Pancreas (tissue), 10 donors: ENCODE measurements at regions not wholly inside any gene's neighbourhood (a gene's known extent, or its start where the extent isn't known, plus 50 kb on each side); places are given as distances from the start of the nearest gene placed in this dataset.

ENCODE experiments used
- ATAC-seq, 4 donors: fragments of 200-7000 bp; cut with Tn5 transposase; one replicate each; pipeline versions ENCODE4 v1.8.0 to v1.9.1; 2020; ENCODE audit warnings: mild to moderate bottlenecking in 4 of 4, moderate library complexity in 4 of 4
- DNase-seq, 6 donors: peaks; one replicate each; pipeline ENCODE4 v3.0.0-alpha.2; 2020
- FAIRE-seq: peaks from 2 replicates; lab custom pipeline; 2012; peaks lifted over from hg19 to GRCh38; lab: Jason Lieb, UNC
- H3K27ac ChIP-seq, 4 donors: fragments of 200-600 bp; sonication (generic); 1 replicate in 3 of 4; 2 replicates in 1 of 4; pipeline versions ENCODE4 v1.5.0 to v1.8.0; 2020
- H3K27me3 ChIP-seq, 4 donors: fragments of 200-600 bp; one replicate each; pipeline ENCODE4 v1.8.0; 2021
- H3K36me3 ChIP-seq, 3 donors: fragments of 200-600 bp; sonication (generic) in 1 of 3; one replicate each; pipeline versions ENCODE4 v1.5.0 to v1.8.0; 2020 to 2021
- H3K4me1 ChIP-seq, 3 donors: fragments of 200-600 bp; one replicate each; pipeline ENCODE4 v1.8.0; 2021
- H3K4me3 ChIP-seq, 4 donors: fragments of 200-600 bp; sonication (generic) in 2 of 4; one replicate each; pipeline versions ENCODE4 v1.5.0 to v1.8.0; 2020 to 2021
- H3K9me3 ChIP-seq, 4 donors: fragments of 200-600 bp; one replicate each; pipeline ENCODE4 v1.8.0; 2021
- WGBS, 2 donors: extraction: QIAGEN DNeasy Blood & Tissue Kit; methylation state at CpG; one replicate each; pipeline ENCODE4 v1.1.7; 2013; 5-methylcytosine and 5-hydroxymethylcytosine counted together
- intact Hi-C, 3 donors: fragments of 100-400 bp; cut with DNase I; formaldehyde crosslinking; loops; one replicate each; pipeline versions ENCODE4 v1.11.1 to v1.14.2; 2022
- TF ChIP-seq, protein P1 (sequence below), 4 donors: fragments of 200-600 bp; sonication (generic) in 3 of 4; IDR thresholded peaks; one replicate each; pipeline versions ENCODE4 v1.5.0 to v1.8.0; 2021; ENCODE audit warnings: antibody characterized with exemption in 4 of 4
- donor health status: healthy with polysubstance abuse.
- donor health status: DM: no; HTN: no; CAD: no; lungs with moderate emphysema.
- donor health status: DM: no; HTN: no; CAD: no.
- donor health status: control.
- donor health status: control.
- donor health status: Bipolar disorder and iron deficiency.
- donor health status: DM: yes; HTN: yes; CAD: no.
- donor health status: DM: no; HTN: no; CAD: no.
- donor health status: DM: no; HTN: no; CAD: no.
- donor health status: DM: yes; HTN: yes; CAD: no.

DNA sequence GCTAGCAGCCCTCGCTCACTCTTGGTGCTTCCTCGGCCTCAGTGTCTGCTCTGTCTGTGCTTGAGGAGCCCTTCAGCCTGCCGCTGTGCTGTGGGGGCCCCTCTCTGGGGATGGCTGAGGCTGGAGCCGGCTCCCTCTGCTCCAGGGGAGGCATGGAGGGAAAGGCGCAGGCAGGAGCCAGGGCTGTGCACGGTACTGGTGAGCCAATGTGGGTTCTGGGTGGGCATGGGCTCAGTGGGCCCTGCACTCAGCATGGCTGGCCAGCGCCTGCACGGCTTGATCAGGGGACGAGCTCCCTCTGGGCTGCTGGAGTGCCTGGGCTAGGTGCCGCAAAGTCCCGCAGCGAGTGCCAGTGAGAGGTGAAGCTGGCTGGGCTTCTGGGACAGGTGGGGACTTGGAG lies 260.0 kb downstream of the SI start:
- ATAC-seq (no peak), DNase-seq (peak in 1 of 6 donors; percentile 45)
- 94 to 97% methylated on average over 11 to 12 of the region's 12 CpGs for WGBS, 2 donors

DNA sequence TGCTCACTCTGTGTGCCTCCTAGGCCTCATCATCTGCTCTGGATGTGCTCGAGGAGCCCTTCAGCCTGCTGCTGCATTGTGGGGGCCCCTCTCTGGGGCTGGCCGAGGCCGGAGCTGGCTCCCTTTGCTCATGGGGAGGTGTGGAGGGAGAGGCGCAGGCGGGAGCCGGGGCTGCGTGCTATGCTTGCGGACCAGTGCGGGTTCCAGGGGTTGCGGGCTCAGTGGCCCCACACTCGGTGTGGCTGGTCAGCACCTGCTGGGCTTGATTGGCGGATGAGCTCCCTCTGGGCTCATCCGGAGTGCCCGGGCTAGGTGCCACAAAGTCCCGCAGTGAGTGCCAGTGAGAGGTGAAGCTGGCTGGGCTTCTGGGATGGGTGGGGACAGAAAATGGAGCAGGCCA lies 264.2 kb downstream of the SI start:
- FAIRE-seq: no peak
- DNase-seq: peak in 2 of 6 donors; percentile 53 to 65
- H3K4me3 ChIP-seq: no peak overlapping the region
- intact Hi-C loops: no loop called here
- WGBS, 2 donors: 95 to 96% methylated on average over 15 of the region's 15 CpGs
- no peaks in the 10 kb centered on the region for H3K36me3 ChIP-seq
- ATAC-seq: no peak
- no peak overlapping the region for H3K27ac ChIP-seq
- TF ChIP-seq, protein P1, sequence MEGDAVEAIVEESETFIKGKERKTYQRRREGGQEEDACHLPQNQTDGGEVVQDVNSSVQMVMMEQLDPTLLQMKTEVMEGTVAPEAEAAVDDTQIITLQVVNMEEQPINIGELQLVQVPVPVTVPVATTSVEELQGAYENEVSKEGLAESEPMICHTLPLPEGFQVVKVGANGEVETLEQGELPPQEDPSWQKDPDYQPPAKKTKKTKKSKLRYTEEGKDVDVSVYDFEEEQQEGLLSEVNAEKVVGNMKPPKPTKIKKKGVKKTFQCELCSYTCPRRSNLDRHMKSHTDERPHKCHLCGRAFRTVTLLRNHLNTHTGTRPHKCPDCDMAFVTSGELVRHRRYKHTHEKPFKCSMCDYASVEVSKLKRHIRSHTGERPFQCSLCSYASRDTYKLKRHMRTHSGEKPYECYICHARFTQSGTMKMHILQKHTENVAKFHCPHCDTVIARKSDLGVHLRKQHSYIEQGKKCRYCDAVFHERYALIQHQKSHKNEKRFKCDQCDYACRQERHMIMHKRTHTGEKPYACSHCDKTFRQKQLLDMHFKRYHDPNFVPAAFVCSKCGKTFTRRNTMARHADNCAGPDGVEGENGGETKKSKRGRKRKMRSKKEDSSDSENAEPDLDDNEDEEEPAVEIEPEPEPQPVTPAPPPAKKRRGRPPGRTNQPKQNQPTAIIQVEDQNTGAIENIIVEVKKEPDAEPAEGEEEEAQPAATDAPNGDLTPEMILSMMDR (IDR thresholded peaks at IDR 0.05): no peak
- H3K4me1 ChIP-seq: no peaks in the 10 kb centered on the region
- no peaks in the 10 kb centered on the region for H3K27me3 ChIP-seq
- H3K9me3 ChIP-seq: no peaks in the 10 kb centered on the region

More for the DNA sequence above, 260.0 kb downstream of the SI start:
- H3K36me3 ChIP-seq: no peaks in the 10 kb centered on the region
- H3K27me3 ChIP-seq: no peaks in the 10 kb centered on the region
- TF ChIP-seq, protein P1 (IDR thresholded peaks at IDR 0.05): no peak
- no peak overlapping the region for H3K4me3 ChIP-seq
- no peak for FAIRE-seq
- intact Hi-C loops: no loop called here
- no peaks in the 10 kb centered on the region for H3K4me1 ChIP-seq
- no peaks in the 10 kb centered on the region for H3K9me3 ChIP-seq
- H3K27ac ChIP-seq: no peak overlapping the region

DNA sequence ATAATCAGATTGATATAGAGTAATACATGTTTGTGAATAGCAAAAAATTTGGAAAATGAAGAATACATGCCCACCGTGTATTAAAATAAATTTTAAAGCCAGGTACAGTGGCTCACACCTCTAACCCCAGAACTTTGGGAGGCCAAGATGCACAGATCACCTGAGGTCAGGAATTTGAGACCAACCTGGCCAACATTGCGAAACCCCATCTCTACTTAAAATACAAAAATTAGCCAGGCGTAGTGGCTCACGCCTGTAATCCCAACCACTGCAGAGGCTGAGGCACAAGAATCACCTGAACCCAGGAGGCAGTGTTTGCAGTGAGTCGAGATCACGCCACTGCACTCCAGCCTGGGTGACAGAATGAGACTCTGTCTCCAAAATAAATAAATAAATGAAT lies 266.3 kb downstream of the SI start:
- no peak for FAIRE-seq
- Histone ChIP-seq H3K9me3 (no peaks in the 10 kb centered on the region), H3K4me3 (no peak overlapping the region), H3K27me3 (no peaks in the 10 kb centered on the region), H3K27ac (no peak overlapping the region), H3K4me1 (no peaks in the 10 kb centered on the region), H3K36me3 (no peaks in the 10 kb centered on the region)
- intact Hi-C loops: no loop called here
- TF ChIP-seq, protein P1 (IDR thresholded peaks at IDR 0.05): no peak
- 89 to 92% methylated on average over 6 of the region's 6 CpGs for WGBS, 2 donors
- no peak for DNase-seq
- no peak for ATAC-seq

DNA sequence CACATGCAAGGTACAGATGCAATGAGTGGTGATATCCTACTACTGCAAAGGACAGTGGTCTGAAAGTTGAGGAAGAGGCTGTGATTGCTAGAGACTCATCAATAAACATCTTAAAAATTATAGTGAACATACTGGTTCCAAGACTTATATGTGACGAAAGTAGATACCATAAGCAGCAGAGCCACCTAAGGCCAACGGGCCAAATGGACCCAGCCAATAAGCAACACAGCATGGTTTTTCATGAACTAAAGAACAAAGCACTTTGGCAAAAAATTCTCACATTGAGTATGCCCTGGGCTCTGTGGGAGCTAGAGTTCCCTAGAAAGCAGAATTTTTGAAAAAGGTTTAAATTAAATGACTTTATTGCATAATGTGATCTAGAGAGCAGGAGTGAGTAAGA lies 272.1 kb downstream of the SI start:
- H3K27ac ChIP-seq: no peak overlapping the region
- TF ChIP-seq, protein P1 (IDR thresholded peaks at IDR 0.05): no peak
- no peaks in the 10 kb centered on the region for H3K9me3 ChIP-seq
- no peaks in the 10 kb centered on the region for H3K27me3 ChIP-seq
- no peaks in the 10 kb centered on the region for H3K4me1 ChIP-seq
- FAIRE-seq: no peak
- 36 to 43% methylated on average over 2 of the region's 2 CpGs for WGBS, 2 donors
- no peak for DNase-seq
- H3K4me3 ChIP-seq: no peak overlapping the region
- peak in 1 of 4 donors; percentile 60 for ATAC-seq
- intact Hi-C loops: no loop called here
- H3K36me3 ChIP-seq: no peaks in the 10 kb centered on the region

DNA sequence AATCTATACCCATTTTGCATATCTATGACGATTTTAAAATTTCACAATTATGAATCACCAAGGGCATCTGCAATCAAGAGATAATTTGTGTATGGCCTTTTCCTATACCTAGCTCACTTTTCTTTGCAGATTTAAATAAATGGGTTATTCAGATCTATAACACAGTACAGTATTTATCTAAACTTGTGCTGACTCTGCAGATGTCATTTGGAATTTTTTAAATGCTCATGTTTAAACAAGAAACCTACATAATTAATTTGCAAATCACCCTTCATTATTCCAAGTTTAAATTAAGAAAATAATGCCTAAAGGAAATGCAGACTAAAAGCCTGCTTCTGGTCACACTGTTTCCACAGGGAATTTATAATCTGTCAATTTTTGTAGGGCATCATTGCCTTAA lies 284.2 kb downstream of the SI start:
- no peak for DNase-seq
- no peak for ATAC-seq
- no peak for FAIRE-seq

More for the DNA sequence above, 284.2 kb downstream of the SI start:
- H3K4me1 ChIP-seq: no peaks in the 10 kb centered on the region
- H3K27ac ChIP-seq: no peak overlapping the region
- 45 to 53% methylated on average over 1 of the region's 1 CpG for WGBS, 2 donors
- no peak overlapping the region for H3K4me3 ChIP-seq
- no peaks in the 10 kb centered on the region for H3K36me3 ChIP-seq
- intact Hi-C loops: no loop called here
- TF ChIP-seq, protein P1 (IDR thresholded peaks at IDR 0.05): no peak
- H3K27me3 ChIP-seq: no peaks in the 10 kb centered on the region
- H3K9me3 ChIP-seq: no peaks in the 10 kb centered on the region
